ENCODE measurements at regions not wholly inside any gene's neighbourhood (a gene's known extent, or its start where the extent isn't known, plus 50 kb on each side); places are given as distances from the start of the nearest gene placed in this dataset.

GRCh38 chr2:225170162-225170561, 127.9 kb upstream of the DOCK10 start:
- Histone ChIP-seq H3K36me3 (ENCODE audit: control insufficient read depth in 2 of 2, extremely low read depth in 1 of 2, insufficient read depth in 2 of 2, low read length in 2 of 2) (no peaks in the 10 kb centered on the region), H3K4me3 (replicated peaks in 1 of 3; ENCODE audit: insufficient read depth in 1 of 3, low read depth in 1 of 3, low read length in 3 of 3) (no peak overlapping the region), H3K9me1 (replicated peaks; ENCODE audit: control insufficient read depth, extremely low read depth, insufficient read depth, low read length) (no peaks in the 10 kb centered on the region), H3K79me2 (ENCODE audit: control insufficient read depth, insufficient read depth, low read length) (no peaks in the 10 kb centered on the region), H3K27me3 (ENCODE audit: control insufficient read depth in 2 of 2, insufficient read depth in 2 of 2, low read length in 2 of 2) (no peaks in the 10 kb centered on the region), H3K4me1 (ENCODE audit: control insufficient read depth, extremely low read depth, insufficient read depth, low read length) (no peaks in the 10 kb centered on the region), H4K20me1 (replicated peaks; ENCODE audit: control insufficient read depth, extremely low read depth, insufficient read depth, low read length) (no peaks in the 10 kb centered on the region), H3K27ac (ENCODE audit: insufficient read depth, low read depth, low read length) (no peak overlapping the region), H2AFZ (ENCODE audit: low read depth, low read length) (no peak overlapping the region), H3K9me3 (replicated peaks; ENCODE audit: control insufficient read depth, insufficient read depth, low read length) (no peaks in the 10 kb centered on the region), H3K4me2 (ENCODE audit: insufficient read depth, low read length) (no peak overlapping the region), H3K9ac (replicated peaks; ENCODE audit: extremely low read depth, insufficient read depth, low read length) (no peak overlapping the region)
- no TSS peak for BruUV-seq (replicated peaks)
- intact Hi-C loops (cut with micrococcal nuclease) (no loop called here), dilution Hi-C loops (cut with MboI; ENCODE audit: extremely low pct_ligation_motif_present, low sequenced_read_pairs) (no loop called here)
- DNase-seq (ENCODE audit: low read depth, low spot score) (no peak), FAIRE-seq (no peak)
- POLR2A ChIA-PET = no interaction called here
- no peak for TF ChIP-seq POLR2AphosphoS5 (IDR thresholded peaks at IDR 0.05; ENCODE audit: insufficient read depth, low read depth, low read length)
- TF ChIP-seq MYC (IDR thresholded peaks at IDR 0.05; ENCODE audit: low read depth, low read length) = no peak
- TF ChIP-seq GATA2 (IDR thresholded peaks at IDR 0.05; ENCODE audit: insufficient read depth, insufficient read length, low read depth, low read length) = no peak
- TF ChIP-seq FOS (IDR thresholded peaks at IDR 0.05; ENCODE audit: borderline replicate concordance, insufficient read depth, low read length) = no peak
- TF ChIP-seq MAX (IDR thresholded peaks at IDR 0.05; ENCODE audit: insufficient read depth, insufficient read length) = no peak
- CTCF ChIA-PET = no interaction called here

- Histone ChIP-seq H3K27ac (ENCODE audit: insufficient read depth, low read depth, low read length) (no peak overlapping the region), H3K79me2 (ENCODE audit: control insufficient read depth, insufficient read depth, low read length) (no peaks in the 10 kb centered on the region), H3K4me3 (replicated peaks in 1 of 3; ENCODE audit: insufficient read depth in 1 of 3, low read depth in 1 of 3, low read length in 3 of 3) (no peak overlapping the region), H3K9me1 (replicated peaks; ENCODE audit: control insufficient read depth, extremely low read depth, insufficient read depth, low read length) (no peaks in the 10 kb centered on the region), H2AFZ (ENCODE audit: low read depth, low read length) (no peak overlapping the region), H3K27me3 (ENCODE audit: control insufficient read depth in 2 of 2, insufficient read depth in 2 of 2, low read length in 2 of 2) (no peaks in the 10 kb centered on the region), H4K20me1 (replicated peaks; ENCODE audit: control insufficient read depth, extremely low read depth, insufficient read depth, low read length) (no peaks in the 10 kb centered on the region), H3K36me3 (ENCODE audit: control insufficient read depth in 2 of 2, extremely low read depth in 1 of 2, insufficient read depth in 2 of 2, low read length in 2 of 2) (no peaks in the 10 kb centered on the region), H3K4me2 (ENCODE audit: insufficient read depth, low read length) (no peak overlapping the region), H3K9me3 (replicated peaks; ENCODE audit: control insufficient read depth, insufficient read depth, low read length) (no peaks in the 10 kb centered on the region), H3K9ac (replicated peaks; ENCODE audit: extremely low read depth, insufficient read depth, low read length) (no peak overlapping the region), H3K4me1 (ENCODE audit: control insufficient read depth, extremely low read depth, insufficient read depth, low read length) (no peaks in the 10 kb centered on the region)
- dilution Hi-C loops (cut with MboI; ENCODE audit: extremely low pct_ligation_motif_present, low sequenced_read_pairs) (no loop called here), intact Hi-C loops (cut with micrococcal nuclease) (no loop called here)
- no peak for DNase-seq (ENCODE audit: low read depth, low spot score)
- POLR2A ChIA-PET = no interaction called here
- TF ChIP-seq MYC (IDR thresholded peaks at IDR 0.05; ENCODE audit: low read depth, low read length) = no peak
- no TSS peak for BruUV-seq (replicated peaks)
- CTCF ChIA-PET = no interaction called here
- FAIRE-seq = no peak
These were observed 127.1 kb upstream of the DOCK10 start for GRCh38 chr2:225169396-225169795.

Data from endothelial cell of umbilical vein (primary cell).